DND-41 (cell line): ENCODE measurements at regions not wholly inside any gene's neighbourhood (a gene's known extent, or its start where the extent isn't known, plus 50 kb on each side); places are given as distances from the start of the nearest gene placed in this dataset.
"Not testable (repeated sequence)": the region's sequence is repeated elsewhere in the genome, so short reads cannot be mapped to it uniquely, and the experiment has no call there.

ENCODE experiments used
- ATAC-seq: fragments of 200-7000 bp; cut with Tn5 transposase; 3 replicates; pipeline ENCODE4 v1.9.1; 2021; ENCODE audit warnings: low read depth; ENCODE audit not compliant: insufficient read depth
- DNase-seq: peaks from one replicate; pipeline ENCODE4 v3.0.0-alpha.2; 2020
- H2AFZ ChIP-seq: 2 replicates; pipeline ENCODE4 v1.6.0; 2012; ENCODE audit warnings: low read depth, low read length
- H3K27ac ChIP-seq: 2 replicates; pipeline ENCODE4 v1.5.1; 2012; ENCODE audit warnings: low read length, inconsistent platforms
- H3K27me3 ChIP-seq: fragments of 200-600 bp; sonication (generic); 2 replicates; pipeline ENCODE4 v1.6.0; 2012; ENCODE audit warnings: low read length, mild to moderate bottlenecking, inconsistent platforms; ENCODE audit not compliant: insufficient read depth, poor library complexity
- H3K36me3 ChIP-seq: 2 replicates; pipeline ENCODE4 v1.5.1; 2012; ENCODE audit warnings: low read length, inconsistent platforms; ENCODE audit not compliant: insufficient read depth
- H3K4me1 ChIP-seq: 2 replicates; pipeline ENCODE4 v1.5.1; 2012; ENCODE audit warnings: mild to moderate bottlenecking, low read length; ENCODE audit not compliant: insufficient read depth
- H3K4me2 ChIP-seq: 2 replicates; pipeline ENCODE4 v1.6.0; 2012; ENCODE audit warnings: mild to moderate bottlenecking, moderate library complexity, low read length, inconsistent platforms; ENCODE audit not compliant: insufficient read depth
- H3K4me3 ChIP-seq, 2 experiments: fragments of 200-600 bp in 1 of 2; shearing (Covaris generic) in 1 of 2; 2 replicates each; pipeline ENCODE4 v1.5.1; 2012 to 2016; ENCODE audit warnings: inconsistent platforms in 2 of 2, low read length in 2 of 2, mild to moderate bottlenecking in 2 of 2, low read depth in 1 of 2, moderate library complexity in 1 of 2
- H3K79me2 ChIP-seq: 2 replicates; pipeline ENCODE4 v1.6.0; 2012; ENCODE audit warnings: low read length, inconsistent platforms; ENCODE audit not compliant: insufficient read depth
- H3K9ac ChIP-seq: 2 replicates; pipeline ENCODE4 v1.6.0; 2012; ENCODE audit warnings: low read depth, mild to moderate bottlenecking, inconsistent platforms, low read length, moderate library complexity
- H3K9me3 ChIP-seq: 2 replicates; pipeline ENCODE4 v1.5.1; 2012; ENCODE audit warnings: low read length, moderate library complexity, mild to moderate bottlenecking, inconsistent platforms; ENCODE audit not compliant: insufficient read depth, severe bottlenecking
- H4K20me1 ChIP-seq: 2 replicates; pipeline ENCODE4 v1.6.0; 2012; ENCODE audit warnings: low read length; ENCODE audit not compliant: insufficient read depth
- EZH2 ChIP-seq: IDR thresholded peaks from 3 replicates; pipeline ENCODE4 v1.6.1; 2012; ENCODE audit warnings: borderline replicate concordance, low read depth, mild to moderate bottlenecking, moderate library complexity, low read length, inconsistent platforms; ENCODE audit not compliant: severe bottlenecking
- TF ChIP-seq, protein P1 (sequence below): IDR thresholded peaks from 2 replicates; pipeline ENCODE4 v1.5.1; 2012; ENCODE audit warnings: borderline replicate concordance, low read length, moderate library complexity, mild to moderate bottlenecking; ENCODE audit not compliant: poor library complexity, severe bottlenecking; ENCODE audit errors: extremely low read depth

DNA sequence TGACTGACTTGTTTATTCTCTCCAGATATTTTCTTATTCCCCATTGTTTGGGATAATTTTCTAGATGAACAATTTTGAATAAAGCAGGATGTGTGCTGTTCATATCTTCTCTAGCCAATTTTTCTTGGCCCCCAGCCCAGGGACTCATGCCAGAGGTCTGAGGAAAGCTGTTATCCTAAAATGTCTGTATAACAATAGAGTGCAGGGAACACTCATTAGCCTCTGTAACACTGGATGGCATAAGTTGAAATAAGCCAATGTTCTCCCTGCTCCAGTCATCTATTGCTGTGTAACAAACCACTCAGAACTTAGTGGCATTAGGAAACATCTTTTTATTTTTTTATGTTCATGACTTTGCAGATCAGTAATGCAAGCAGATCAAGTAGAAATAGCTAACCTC is 121.7 kb upstream of the TRIM24 start:
- Histone ChIP-seq H3K79me2 (no peaks in the 10 kb centered on the region), H3K9me3 (peaks cover 17% of the 10 kb centered on the region), H3K36me3 (no peaks in the 10 kb centered on the region), H3K4me1 (no peaks in the 10 kb centered on the region), H4K20me1 (no peaks in the 10 kb centered on the region), H2AFZ (no peak overlapping the region), H3K4me3 (no peak overlapping the region), H3K9ac (no peak overlapping the region), H3K4me2 (no peak overlapping the region), H3K27ac (no peak overlapping the region), H3K27me3 (no peaks in the 10 kb centered on the region)
- TF ChIP-seq EZH2: no peak
- TF ChIP-seq, protein P1, sequence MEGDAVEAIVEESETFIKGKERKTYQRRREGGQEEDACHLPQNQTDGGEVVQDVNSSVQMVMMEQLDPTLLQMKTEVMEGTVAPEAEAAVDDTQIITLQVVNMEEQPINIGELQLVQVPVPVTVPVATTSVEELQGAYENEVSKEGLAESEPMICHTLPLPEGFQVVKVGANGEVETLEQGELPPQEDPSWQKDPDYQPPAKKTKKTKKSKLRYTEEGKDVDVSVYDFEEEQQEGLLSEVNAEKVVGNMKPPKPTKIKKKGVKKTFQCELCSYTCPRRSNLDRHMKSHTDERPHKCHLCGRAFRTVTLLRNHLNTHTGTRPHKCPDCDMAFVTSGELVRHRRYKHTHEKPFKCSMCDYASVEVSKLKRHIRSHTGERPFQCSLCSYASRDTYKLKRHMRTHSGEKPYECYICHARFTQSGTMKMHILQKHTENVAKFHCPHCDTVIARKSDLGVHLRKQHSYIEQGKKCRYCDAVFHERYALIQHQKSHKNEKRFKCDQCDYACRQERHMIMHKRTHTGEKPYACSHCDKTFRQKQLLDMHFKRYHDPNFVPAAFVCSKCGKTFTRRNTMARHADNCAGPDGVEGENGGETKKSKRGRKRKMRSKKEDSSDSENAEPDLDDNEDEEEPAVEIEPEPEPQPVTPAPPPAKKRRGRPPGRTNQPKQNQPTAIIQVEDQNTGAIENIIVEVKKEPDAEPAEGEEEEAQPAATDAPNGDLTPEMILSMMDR: no peak
- ATAC-seq (no peak), DNase-seq (no peak)

GRCh38 chr7:138339229-138339628 is 120.8 kb upstream of the TRIM24 start:
- not testable (repeated sequence) for H3K9ac ChIP-seq, H2AFZ ChIP-seq, H3K4me1 ChIP-seq, H3K36me3 ChIP-seq, H3K4me2 ChIP-seq, H3K27ac ChIP-seq, H3K4me3 ChIP-seq, H3K79me2 ChIP-seq, H4K20me1 ChIP-seq, H3K27me3 ChIP-seq, DNase-seq, ATAC-seq
- H3K9me3 ChIP-seq: peaks cover 17% of the 10 kb centered on the region

GRCh38 chr7:138342990-138343389 is 117.1 kb upstream of the TRIM24 start:
- Histone ChIP-seq H4K20me1 (no peaks in the 10 kb centered on the region), H3K36me3 (no peaks in the 10 kb centered on the region), H3K79me2 (no peaks in the 10 kb centered on the region), H3K4me2 (no peak overlapping the region), H3K4me1 (no peaks in the 10 kb centered on the region), H3K27me3 (no peaks in the 10 kb centered on the region), H3K27ac (no peak overlapping the region), H3K9me3 (peaks cover 32% of the 10 kb centered on the region), H3K4me3 (no peak overlapping the region), H3K9ac (no peak overlapping the region), H2AFZ (no peak overlapping the region)
- ATAC-seq (no peak), DNase-seq (no peak)
- TF ChIP-seq, protein P1: no peak
- TF ChIP-seq EZH2: no peak

GRCh38 chr7:138345567-138345966 is 114.5 kb upstream of the TRIM24 start:
- Histone ChIP-seq H3K36me3 (no peaks in the 10 kb centered on the region), H3K27me3 (no peaks in the 10 kb centered on the region), H2AFZ (no peak overlapping the region), H3K9ac (no peak overlapping the region), H3K9me3 (peaks cover 31% of the 10 kb centered on the region), H3K4me1 (no peaks in the 10 kb centered on the region), H3K79me2 (no peaks in the 10 kb centered on the region), H3K27ac (no peak overlapping the region), H3K4me3 (no peak overlapping the region), H4K20me1 (no peaks in the 10 kb centered on the region), H3K4me2 (no peak overlapping the region)
- ATAC-seq (no peak), DNase-seq (no peak)
- TF ChIP-seq EZH2: no peak
